ENCODE measurements at regions not wholly inside any gene's neighbourhood (a gene's known extent, or its start where the extent isn't known, plus 50 kb on each side); places are given as distances from the start of the nearest gene placed in this dataset.

GRCh38 chr14:46596236-46596635 lies 55.3 kb downstream of the RPL10L start:
- TF ChIP-seq CTCF (IDR thresholded peaks at IDR 0.05; ENCODE audit: control extremely low read depth, extremely low read depth) = no peak
- H3K9me3 ChIP-seq (ENCODE audit: control insufficient read depth in 4 of 4, insufficient read depth in 3 of 4, low read length in 3 of 4) = no peaks in the 10 kb centered on the region
- H3K9ac ChIP-seq (ENCODE audit: insufficient read depth in 1 of 2, low read length in 2 of 2) = no peak overlapping the region
- H3K27ac ChIP-seq (ENCODE audit: low read depth in 1 of 2, low read length in 1 of 2) = no peak overlapping the region
- ATAC-seq (ENCODE audit: insufficient read depth, low FRiP score) (no peak), DNase-seq (peak in 1 of 3 donors; percentile 3)
- H3K4me3 ChIP-seq = no peak overlapping the region
- no peaks in the 10 kb centered on the region for H3K36me3 ChIP-seq (ENCODE audit: control insufficient read depth in 4 of 4, insufficient read depth in 4 of 4, low read length in 4 of 4)
- H3K27me3 ChIP-seq (ENCODE audit: control insufficient read depth in 3 of 3, insufficient read depth in 3 of 3, low read length in 2 of 3) = no peaks in the 10 kb centered on the region
- no peaks in the 10 kb centered on the region for H3K4me1 ChIP-seq (ENCODE audit: control insufficient read depth in 5 of 5, insufficient read depth in 5 of 5, low read length in 5 of 5)

- 60 to 70% methylated on average over 1 of the region's 1 CpG for WGBS, 2 donors
These were observed 68.8 kb downstream of the RPL10L start for GRCh38 chr14:46582826-46583225.

GRCh38 chr14:46581036-46581671 lies 70.4 kb downstream of the RPL10L start:
- Histone ChIP-seq H3K4me3 (no peak overlapping the region), H3K4me1 (ENCODE audit: control insufficient read depth in 5 of 5, insufficient read depth in 5 of 5, low read length in 5 of 5) (no peaks in the 10 kb centered on the region), H3K27me3 (ENCODE audit: control insufficient read depth in 3 of 3, insufficient read depth in 3 of 3, low read length in 2 of 3) (no peaks in the 10 kb centered on the region), H3K9ac (ENCODE audit: insufficient read depth in 1 of 2, low read length in 2 of 2) (no peak overlapping the region), H3K36me3 (ENCODE audit: control insufficient read depth in 4 of 4, insufficient read depth in 4 of 4, low read length in 4 of 4) (no peaks in the 10 kb centered on the region), H3K9me3 (ENCODE audit: control insufficient read depth in 4 of 4, insufficient read depth in 3 of 4, low read length in 3 of 4) (no peaks in the 10 kb centered on the region), H3K27ac (ENCODE audit: low read depth in 1 of 2, low read length in 1 of 2) (no peak overlapping the region)
- peak; percentile 14 to 45 (median 24) for DNase-seq
- no peak for ATAC-seq (ENCODE audit: insufficient read depth, low FRiP score)
- peak; percentile 3 for TF ChIP-seq CTCF (IDR thresholded peaks at IDR 0.05; ENCODE audit: control extremely low read depth, extremely low read depth)
- 30 to 38% methylated on average over 5 of the region's 5 CpGs for WGBS, 2 donors

More at GRCh38 chr14:46582826-46583225, 68.8 kb downstream of the RPL10L start:
- no peak for TF ChIP-seq CTCF (IDR thresholded peaks at IDR 0.05; ENCODE audit: control extremely low read depth, extremely low read depth)
- no peak for ATAC-seq (ENCODE audit: insufficient read depth, low FRiP score)
- Histone ChIP-seq H3K27me3 (ENCODE audit: control insufficient read depth in 3 of 3, insufficient read depth in 3 of 3, low read length in 2 of 3) (no peaks in the 10 kb centered on the region), H3K4me3 (no peak overlapping the region), H3K9ac (ENCODE audit: insufficient read depth in 1 of 2, low read length in 2 of 2) (no peak overlapping the region), H3K9me3 (ENCODE audit: control insufficient read depth in 4 of 4, insufficient read depth in 3 of 4, low read length in 3 of 4) (no peaks in the 10 kb centered on the region), H3K27ac (ENCODE audit: low read depth in 1 of 2, low read length in 1 of 2) (no peak overlapping the region), H3K4me1 (ENCODE audit: control insufficient read depth in 5 of 5, insufficient read depth in 5 of 5, low read length in 5 of 5) (no peaks in the 10 kb centered on the region), H3K36me3 (ENCODE audit: control insufficient read depth in 4 of 4, insufficient read depth in 4 of 4, low read length in 4 of 4) (no peaks in the 10 kb centered on the region)
- DNase-seq = no peak

GRCh38 chr14:46574978-46575375 lies 76.6 kb downstream of the RPL10L start:
- Histone ChIP-seq H3K4me3 (no peak overlapping the region), H3K27ac (ENCODE audit: low read depth in 1 of 2, low read length in 1 of 2) (no peak overlapping the region), H3K4me1 (ENCODE audit: control insufficient read depth in 5 of 5, insufficient read depth in 5 of 5, low read length in 5 of 5) (no peaks in the 10 kb centered on the region), H3K27me3 (ENCODE audit: control insufficient read depth in 3 of 3, insufficient read depth in 3 of 3, low read length in 2 of 3) (no peaks in the 10 kb centered on the region), H3K9me3 (ENCODE audit: control insufficient read depth in 4 of 4, insufficient read depth in 3 of 4, low read length in 3 of 4) (no peaks in the 10 kb centered on the region), H3K9ac (ENCODE audit: insufficient read depth in 1 of 2, low read length in 2 of 2) (no peak overlapping the region), H3K36me3 (ENCODE audit: control insufficient read depth in 4 of 4, insufficient read depth in 4 of 4, low read length in 4 of 4) (no peaks in the 10 kb centered on the region)
- ATAC-seq (ENCODE audit: insufficient read depth, low FRiP score) (no peak), DNase-seq (no peak)
- TF ChIP-seq CTCF (IDR thresholded peaks at IDR 0.05; ENCODE audit: control extremely low read depth, extremely low read depth) = no peak
- WGBS, 2 donors = 40 to 64% methylated on average over 2 of the region's 2 CpGs

Measured in lung (tissue), 11 donors.